Keratinocyte (primary cell): ENCODE measurements at regions not wholly inside any gene's neighbourhood (a gene's known extent, or its start where the extent isn't known, plus 50 kb on each side); places are given as distances from the start of the nearest gene placed in this dataset.

ENCODE experiments used
- DNase-seq: peaks from one replicate; pipeline ENCODE4 v3.0.0-alpha.2; 2011; ENCODE audit warnings: low read depth, missing footprints, low spot score
- FAIRE-seq: peaks from 2 replicates; lab custom pipeline; 2011; peaks lifted over from hg19 to GRCh38; lab: Jason Lieb, UNC
- H2AFZ ChIP-seq: 2 replicates; pipeline ENCODE4 v1.6.0; 2012; ENCODE audit warnings: low read length, control low read depth, inconsistent platforms; ENCODE audit not compliant: control insufficient read depth
- H3K27ac ChIP-seq: 2 replicates; pipeline ENCODE4 v1.5.1; 2011; ENCODE audit warnings: low read length; ENCODE audit not compliant: control insufficient read depth, insufficient read depth
- H3K27me3 ChIP-seq: 3 replicates; pipeline ENCODE4 v1.6.0; 2011; ENCODE audit warnings: low read length; ENCODE audit not compliant: control insufficient read depth, insufficient read depth; ENCODE audit errors: extremely low read depth
- H3K36me3 ChIP-seq, 2 experiments: 2 replicates in 1 of 2; 3 replicates in 1 of 2; pipeline ENCODE4 v1.5.1; 2011; ENCODE audit warnings: low read length in 2 of 2, mild to moderate bottlenecking in 1 of 2; ENCODE audit not compliant: control insufficient read depth in 2 of 2, insufficient read depth in 2 of 2; ENCODE audit errors: extremely low read depth in 1 of 2
- H3K4me1 ChIP-seq: 3 replicates; pipeline ENCODE4 v1.5.1; 2011; ENCODE audit warnings: low read length; ENCODE audit not compliant: control insufficient read depth, insufficient read depth; ENCODE audit errors: extremely low read depth
- H3K4me2 ChIP-seq: 3 replicates; pipeline ENCODE4 v1.6.0; 2011; ENCODE audit warnings: low read depth, low read length; ENCODE audit not compliant: control insufficient read depth, insufficient read depth; ENCODE audit errors: extremely low read depth
- H3K4me3 ChIP-seq, 3 experiments: fragments of 200-600 bp in 1 of 3; sonication (generic) in 1 of 3; 2 replicates in 2 of 3; 3 replicates in 1 of 3; pipeline ENCODE4 v1.5.1; 2011 to 2016; ENCODE audit warnings: low read length in 3 of 3, mild to moderate bottlenecking in 3 of 3, control low read depth in 2 of 3, inconsistent platforms in 1 of 3, low read depth in 1 of 3, mixed read lengths in 1 of 3, mixed run types in 1 of 3, moderate library complexity in 1 of 3; ENCODE audit not compliant: control insufficient read depth in 2 of 3, insufficient read depth in 2 of 3; ENCODE audit errors: extremely low read depth in 1 of 3
- H3K79me2 ChIP-seq: 2 replicates; pipeline ENCODE4 v1.6.0; 2012; ENCODE audit warnings: low read length; ENCODE audit not compliant: control insufficient read depth, insufficient read depth
- H3K9ac ChIP-seq: 3 replicates; pipeline ENCODE4 v1.6.0; 2011; ENCODE audit warnings: low read length; ENCODE audit not compliant: control insufficient read depth, insufficient read depth; ENCODE audit errors: extremely low read depth
- H3K9me1 ChIP-seq: 3 replicates; pipeline ENCODE4 v1.6.0; 2011; ENCODE audit warnings: low read length; ENCODE audit not compliant: control insufficient read depth, insufficient read depth; ENCODE audit errors: extremely low read depth
- H3K9me3 ChIP-seq: 2 replicates; pipeline ENCODE4 v1.5.1; 2012; ENCODE audit warnings: low read depth, low read length; ENCODE audit not compliant: control insufficient read depth
- H4K20me1 ChIP-seq: 3 replicates; pipeline ENCODE4 v1.6.0; 2011; ENCODE audit warnings: low read length; ENCODE audit not compliant: control insufficient read depth, insufficient read depth; ENCODE audit errors: extremely low read depth
- EZH2 ChIP-seq: IDR thresholded peaks from one replicate; pipeline ENCODE4 v1.6.1; 2012; ENCODE audit warnings: inconsistent platforms, mild to moderate bottlenecking, low read length, moderate library complexity
- dilution Hi-C: fragments of 300-500 bp; cut with MboI; formaldehyde crosslinking; loops from one replicate; pipeline ENCODE4 v1.7.0; 2020; ENCODE audit warnings: low sequenced_read_pairs; ENCODE audit not compliant: extremely low pct_ligation_motif_present
- TF ChIP-seq, protein P1 (sequence below), 3 experiments: IDR thresholded peaks in 1 of 3; conservative IDR thresholded peaks in 1 of 3; optimal IDR thresholded peaks in 1 of 3; 2 replicates in 2 of 3; 3 replicates in 1 of 3; pipeline versions ENCODE3 to v1.5.1; 2011; ENCODE audit warnings: low read length in 3 of 3, mild to moderate bottlenecking in 3 of 3, moderate library complexity in 2 of 3, control low read depth in 1 of 3, inconsistent platforms in 1 of 3; ENCODE audit not compliant: insufficient read depth in 2 of 3; ENCODE audit errors: extremely low read depth in 1 of 3

- H4K20me1 ChIP-seq: no peaks in the 10 kb centered on the region
- no peak for FAIRE-seq
These were observed 186.8 kb downstream of the TMEM161B start for GRCh38 chr5:88081877-88082276.

GRCh38 chr5:88063813-88064212, 204.8 kb downstream of the TMEM161B start:
- no peak for TF ChIP-seq EZH2
- TF ChIP-seq, protein P1, sequence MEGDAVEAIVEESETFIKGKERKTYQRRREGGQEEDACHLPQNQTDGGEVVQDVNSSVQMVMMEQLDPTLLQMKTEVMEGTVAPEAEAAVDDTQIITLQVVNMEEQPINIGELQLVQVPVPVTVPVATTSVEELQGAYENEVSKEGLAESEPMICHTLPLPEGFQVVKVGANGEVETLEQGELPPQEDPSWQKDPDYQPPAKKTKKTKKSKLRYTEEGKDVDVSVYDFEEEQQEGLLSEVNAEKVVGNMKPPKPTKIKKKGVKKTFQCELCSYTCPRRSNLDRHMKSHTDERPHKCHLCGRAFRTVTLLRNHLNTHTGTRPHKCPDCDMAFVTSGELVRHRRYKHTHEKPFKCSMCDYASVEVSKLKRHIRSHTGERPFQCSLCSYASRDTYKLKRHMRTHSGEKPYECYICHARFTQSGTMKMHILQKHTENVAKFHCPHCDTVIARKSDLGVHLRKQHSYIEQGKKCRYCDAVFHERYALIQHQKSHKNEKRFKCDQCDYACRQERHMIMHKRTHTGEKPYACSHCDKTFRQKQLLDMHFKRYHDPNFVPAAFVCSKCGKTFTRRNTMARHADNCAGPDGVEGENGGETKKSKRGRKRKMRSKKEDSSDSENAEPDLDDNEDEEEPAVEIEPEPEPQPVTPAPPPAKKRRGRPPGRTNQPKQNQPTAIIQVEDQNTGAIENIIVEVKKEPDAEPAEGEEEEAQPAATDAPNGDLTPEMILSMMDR (optimal IDR thresholded peaks at IDR 0.05 in 1 of 3, IDR thresholded peaks at IDR 0.05 in 1 of 3, conservative IDR thresholded peaks at IDR 0.05 in 1 of 3; ENCODE audit: extremely low read depth in 1 of 3, insufficient read depth in 2 of 3, low read length in 3 of 3): no peak
- DNase-seq: no peak
- Histone ChIP-seq H3K79me2 (no peaks in the 10 kb centered on the region), H4K20me1 (no peaks in the 10 kb centered on the region), H3K9ac (no peak overlapping the region), H3K4me2 (no peak overlapping the region), H3K4me3 (no peak overlapping the region), H2AFZ (no peak overlapping the region), H3K27me3 (no peaks in the 10 kb centered on the region), H3K36me3 (no peaks in the 10 kb centered on the region), H3K27ac (no peak overlapping the region), H3K4me1 (no peaks in the 10 kb centered on the region), H3K9me3 (no peaks in the 10 kb centered on the region), H3K9me1 (no peaks in the 10 kb centered on the region)
- dilution Hi-C loops: no loop called here
- FAIRE-seq: no peak

More at GRCh38 chr5:88081877-88082276, 186.8 kb downstream of the TMEM161B start:
- no peak overlapping the region for H3K9ac ChIP-seq
- no peak overlapping the region for H3K4me3 ChIP-seq
- dilution Hi-C loops: no loop called here
- H2AFZ ChIP-seq: no peak overlapping the region
- no peaks in the 10 kb centered on the region for H3K36me3 ChIP-seq
- no peaks in the 10 kb centered on the region for H3K4me1 ChIP-seq
- no peak overlapping the region for H3K4me2 ChIP-seq
- H3K79me2 ChIP-seq: no peaks in the 10 kb centered on the region
- no peak for DNase-seq
- no peaks in the 10 kb centered on the region for H3K27me3 ChIP-seq
- no peak overlapping the region for H3K27ac ChIP-seq
- no peaks in the 10 kb centered on the region for H3K9me3 ChIP-seq
- no peaks in the 10 kb centered on the region for H3K9me1 ChIP-seq
- TF ChIP-seq EZH2: no peak
- TF ChIP-seq, protein P1 (optimal IDR thresholded peaks at IDR 0.05 in 1 of 3, IDR thresholded peaks at IDR 0.05 in 1 of 3, conservative IDR thresholded peaks at IDR 0.05 in 1 of 3; ENCODE audit: extremely low read depth in 1 of 3, insufficient read depth in 2 of 3, low read length in 3 of 3): no peak
